GM12891 (cell line): ENCODE measurements at regions not wholly inside any gene's neighbourhood (a gene's known extent, or its start where the extent isn't known, plus 50 kb on each side); places are given as distances from the start of the nearest gene placed in this dataset.

Experiments
- PAX5 ChIP-seq: IDR thresholded peaks from 2 replicates; pipeline ENCODE4 v1.6.1; 2011; ENCODE audit warnings: low read length, moderate library complexity, mild to moderate bottlenecking; ENCODE audit not compliant: insufficient read depth, severe bottlenecking
- POLR2A ChIP-seq: IDR thresholded peaks from 2 replicates; pipeline ENCODE4 v1.6.1; 2011; ENCODE audit warnings: low read depth, low read length, control low read depth
- POLR2AphosphoS5 ChIP-seq: IDR thresholded peaks from 2 replicates; pipeline ENCODE4 v1.6.1; 2011; ENCODE audit warnings: low read depth, low read length, control low read depth
- POU2F2 ChIP-seq: IDR thresholded peaks from 2 replicates; pipeline ENCODE4 v1.6.1; 2011; ENCODE audit warnings: low read depth, mild to moderate bottlenecking, control low read depth, low read length, moderate library complexity
- SPI1 ChIP-seq: IDR thresholded peaks from 2 replicates; pipeline ENCODE4 v1.6.1; 2011; ENCODE audit warnings: low read depth, low read length, control low read depth
- TAF1 ChIP-seq: IDR thresholded peaks from 2 replicates; pipeline ENCODE4 v1.6.1; 2011; ENCODE audit warnings: low read depth, low read length, control low read depth

DNA sequence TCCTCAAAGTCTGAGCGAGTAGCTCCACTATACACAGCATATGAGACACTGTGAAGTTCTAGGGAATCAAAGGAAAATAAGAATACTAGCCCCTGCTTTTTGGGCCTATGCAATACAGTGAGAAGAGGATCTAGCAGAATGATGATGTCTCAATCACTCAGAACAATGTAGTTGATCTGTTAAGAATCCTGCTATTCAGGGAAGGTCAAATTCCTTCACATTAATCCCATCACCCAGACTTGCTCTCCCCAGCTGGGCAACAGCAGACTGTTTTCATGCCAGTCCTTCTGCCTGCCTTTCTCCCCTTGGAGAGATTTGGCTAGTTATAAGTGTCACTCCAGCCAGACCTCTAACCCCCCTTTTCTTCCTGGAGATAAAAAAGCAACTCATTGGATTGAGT lies 230.0 kb upstream of the EPHA4 start:
- TF ChIP-seq POLR2AphosphoS5 (no peak), POU2F2 (no peak), POLR2A (no peak), TAF1 (no peak), PAX5 (no peak), SPI1 (no peak)
